Smooth muscle cell (in vitro differentiated cells): ENCODE measurements at regions not wholly inside any gene's neighbourhood (a gene's known extent, or its start where the extent isn't known, plus 50 kb on each side); places are given as distances from the start of the nearest gene placed in this dataset.

Experiments
- DNase-seq: peaks from one replicate; lab custom pipeline; 2025; ENCODE audit not compliant: unreplicated experiment; lab: John Stamatoyannopoulos, UW
- H2AFZ ChIP-seq: fragments of 200-600 bp; sonication (generic); 2 replicates; pipeline ENCODE4 v1.6.0; 2016; ENCODE audit warnings: antibody characterized with exemption, low read depth, mild to moderate bottlenecking
- H3F3A ChIP-seq: fragments of 200-600 bp; sonication (generic); 2 replicates; pipeline ENCODE4 v1.6.0; 2017; ENCODE audit warnings: antibody characterized with exemption, low read depth
- H3K27ac ChIP-seq: fragments of 200-600 bp; sonication (generic); 2 replicates; pipeline ENCODE4 v1.5.1; 2016; ENCODE audit warnings: low read depth, mild to moderate bottlenecking
- H3K27me3 ChIP-seq: fragments of 200-600 bp; sonication (generic); 2 replicates; pipeline ENCODE4 v1.6.1; 2016; ENCODE audit warnings: low read depth, mild to moderate bottlenecking
- H3K36me3 ChIP-seq: fragments of 200-600 bp; sonication (generic); 2 replicates; pipeline ENCODE4 v1.5.1; 2016; ENCODE audit warnings: low read depth
- H3K4me1 ChIP-seq: fragments of 200-600 bp; sonication (generic); 2 replicates; pipeline ENCODE4 v1.5.1; 2016; ENCODE audit warnings: low read depth
- H3K4me2 ChIP-seq: fragments of 200-600 bp; sonication (generic); 2 replicates; pipeline ENCODE4 v1.6.0; 2016; ENCODE audit warnings: mild to moderate bottlenecking
- H3K4me3 ChIP-seq: fragments of 200-600 bp; sonication (generic); 2 replicates; pipeline ENCODE4 v1.5.1; 2016; ENCODE audit warnings: mild to moderate bottlenecking
- H3K79me2 ChIP-seq: fragments of 200-600 bp; sonication (generic); 2 replicates; pipeline ENCODE4 v1.6.0; 2016; ENCODE audit warnings: low read depth, mild to moderate bottlenecking
- H3K9ac ChIP-seq: fragments of 200-600 bp; sonication (generic); 2 replicates; pipeline ENCODE4 v1.6.0; 2016; ENCODE audit warnings: low read depth
- H3K9me3 ChIP-seq: fragments of 200-600 bp; sonication (generic); replicated peaks from 2 replicates; pipeline ENCODE4 v1.5.1; 2016; ENCODE audit warnings: low read depth
- H4K20me1 ChIP-seq: fragments of 200-600 bp; sonication (generic); 2 replicates; pipeline ENCODE4 v1.6.0; 2016; ENCODE audit warnings: low read depth
- CTCF ChIP-seq: fragments of 200-600 bp; sonication (generic); IDR thresholded peaks from 2 replicates; pipeline ENCODE4 v1.5.1; 2017; ENCODE audit warnings: borderline replicate concordance, mild to moderate bottlenecking, antibody characterized with exemption; ENCODE audit not compliant: insufficient read depth, poor library complexity, severe bottlenecking
- WGBS: methylation state at CpG from one replicate; pipeline ENCODE4 v1.1.7; 2016; ENCODE audit warnings: low lambda C conversion rate; 5-methylcytosine and 5-hydroxymethylcytosine counted together

- no peak for TF ChIP-seq CTCF
- H3F3A ChIP-seq = no peaks in the 10 kb centered on the region
- H2AFZ ChIP-seq = no peak overlapping the region
- DNase-seq = no peak
- H3K4me1 ChIP-seq = no peaks in the 10 kb centered on the region
- H3K9ac ChIP-seq = no peak overlapping the region
- H3K27ac ChIP-seq = no peak overlapping the region
- H3K4me2 ChIP-seq = no peak overlapping the region
- H3K36me3 ChIP-seq = no peaks in the 10 kb centered on the region
- H3K27me3 ChIP-seq = no peaks in the 10 kb centered on the region
- H3K9me3 ChIP-seq = no peaks in the 10 kb centered on the region
- WGBS = 84% methylated on average over 1 of the region's 1 CpG
- no peaks in the 10 kb centered on the region for H3K79me2 ChIP-seq
- no peaks in the 10 kb centered on the region for H4K20me1 ChIP-seq
- no peak overlapping the region for H3K4me3 ChIP-seq
Observed at GRCh38 chr4:57282933-57283310, 172.7 kb upstream of the IGFBP7 start.

GRCh38 chr4:57280481-57280880 is 170.3 kb upstream of the IGFBP7 start:
- Histone ChIP-seq H3K4me3 (no peak overlapping the region), H3K79me2 (no peaks in the 10 kb centered on the region), H3K4me2 (no peak overlapping the region), H3K9ac (no peak overlapping the region), H2AFZ (no peak overlapping the region), H3F3A (no peaks in the 10 kb centered on the region), H3K27ac (no peak overlapping the region), H3K36me3 (no peaks in the 10 kb centered on the region), H4K20me1 (no peaks in the 10 kb centered on the region), H3K9me3 (no peaks in the 10 kb centered on the region), H3K4me1 (no peaks in the 10 kb centered on the region), H3K27me3 (no peaks in the 10 kb centered on the region)
- no peak for TF ChIP-seq CTCF
- 91% methylated on average over 2 of the region's 2 CpGs for WGBS
- no peak for DNase-seq

- Histone ChIP-seq H3K4me2 (no peak overlapping the region), H3K36me3 (no peaks in the 10 kb centered on the region), H4K20me1 (no peaks in the 10 kb centered on the region), H2AFZ (no peak overlapping the region), H3K4me3 (no peak overlapping the region), H3K27ac (no peak overlapping the region), H3K9ac (no peak overlapping the region), H3K4me1 (no peaks in the 10 kb centered on the region), H3F3A (no peaks in the 10 kb centered on the region), H3K27me3 (no peaks in the 10 kb centered on the region), H3K9me3 (no peaks in the 10 kb centered on the region), H3K79me2 (no peaks in the 10 kb centered on the region)
- 95% methylated on average over 6 of the region's 6 CpGs for WGBS
- no peak for TF ChIP-seq CTCF
- DNase-seq = no peak
Observed at GRCh38 chr4:57278780-57279179, 168.6 kb upstream of the IGFBP7 start.

GRCh38 chr4:57274082-57274481 is 163.9 kb upstream of the IGFBP7 start:
- H3K9me3 ChIP-seq = no peaks in the 10 kb centered on the region
- no peak overlapping the region for H2AFZ ChIP-seq
- H3K27ac ChIP-seq = no peak overlapping the region
- 97% methylated on average over 2 of the region's 2 CpGs for WGBS
- H3K4me1 ChIP-seq = no peaks in the 10 kb centered on the region
- H3K9ac ChIP-seq = no peak overlapping the region
- no peak for DNase-seq
- H3K4me3 ChIP-seq = no peak overlapping the region
- H4K20me1 ChIP-seq = no peaks in the 10 kb centered on the region
- no peak overlapping the region for H3K4me2 ChIP-seq
- no peaks in the 10 kb centered on the region for H3K27me3 ChIP-seq
- H3F3A ChIP-seq = no peaks in the 10 kb centered on the region
- no peak for TF ChIP-seq CTCF
- no peaks in the 10 kb centered on the region for H3K36me3 ChIP-seq
- no peaks in the 10 kb centered on the region for H3K79me2 ChIP-seq
